Thymus (tissue), 11 donors: ENCODE measurements at regions not wholly inside any gene's neighbourhood (a gene's known extent, or its start where the extent isn't known, plus 50 kb on each side); places are given as distances from the start of the nearest gene placed in this dataset.
A peak's percentile ranks its signal among the peaks of the same experiment; 100 is the strongest.

Experiments used
- DNase-seq, 9 donors: peaks; one replicate each; pipeline ENCODE4 v3.0.0-alpha.2; 2013; ENCODE audit warnings: low spot score in 9 of 9, low read depth in 6 of 9, missing footprints in 1 of 9
- H3K27ac ChIP-seq, 2 donors: one replicate each; pipeline ENCODE4 v1.5.1; 2013; ENCODE audit warnings: control low read depth in 1 of 2, low read depth in 1 of 2, low read length in 1 of 2, mild to moderate bottlenecking in 1 of 2, moderate library complexity in 1 of 2
- H3K27me3 ChIP-seq, 2 donors: one replicate each; pipeline ENCODE4 v1.5.1; 2013; ENCODE audit warnings: low read length in 1 of 2; ENCODE audit not compliant: control insufficient read depth in 2 of 2, insufficient read depth in 1 of 2
- H3K36me3 ChIP-seq, 2 donors: one replicate each; pipeline ENCODE4 v1.5.1; 2013; ENCODE audit warnings: low read length in 1 of 2, mild to moderate bottlenecking in 1 of 2, moderate library complexity in 1 of 2; ENCODE audit not compliant: control insufficient read depth in 2 of 2, insufficient read depth in 2 of 2
- H3K4me1 ChIP-seq, 2 donors: one replicate each; pipeline ENCODE4 v1.5.1; 2013; ENCODE audit warnings: low read length in 2 of 2; ENCODE audit not compliant: control insufficient read depth in 2 of 2, insufficient read depth in 2 of 2
- H3K4me3 ChIP-seq, 2 donors: one replicate each; pipeline ENCODE4 v1.5.1; 2013; ENCODE audit warnings: low read length in 2 of 2, control low read depth in 1 of 2, mild to moderate bottlenecking in 1 of 2
- H3K9me3 ChIP-seq, 2 donors: one replicate each; pipeline ENCODE4 v1.5.1; 2013; ENCODE audit warnings: low read length in 1 of 2, mild to moderate bottlenecking in 1 of 2; ENCODE audit not compliant: control insufficient read depth in 2 of 2, insufficient read depth in 1 of 2
- WGBS: extraction: QIAGEN DNeasy Blood & Tissue Kit; methylation state at CpG from one replicate; pipeline ENCODE4 v1.1.7; 2013; 5-methylcytosine and 5-hydroxymethylcytosine counted together
- donor health status: healthy.

DNA sequence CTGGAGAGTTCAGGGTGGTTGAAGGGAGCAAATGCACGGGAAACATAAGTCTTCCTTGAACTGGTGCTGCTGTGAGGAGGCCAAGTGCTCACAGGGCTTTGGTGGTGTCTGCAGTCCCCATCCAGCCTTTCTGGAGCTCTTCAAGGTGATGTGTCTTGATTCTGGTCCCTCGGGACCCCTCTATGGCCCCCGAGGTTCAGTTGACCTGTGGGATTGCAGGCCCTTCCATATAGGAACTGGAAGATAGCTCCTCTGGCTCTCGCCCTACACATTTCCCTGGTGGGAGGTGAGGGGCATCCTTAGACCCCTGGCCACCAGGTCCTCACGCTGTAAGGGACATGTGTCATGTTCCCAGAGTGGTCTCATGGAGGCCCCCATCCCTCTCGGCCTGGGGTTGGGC, 191.8 kb downstream of the GADD45G start:
- DNase-seq: no peak
- Histone ChIP-seq H3K4me1 (no peaks in the 10 kb centered on the region), H3K9me3 (no peaks in the 10 kb centered on the region), H3K27me3 (peaks cover 0 to 2% of the 10 kb centered on the region in 2 donors), H3K27ac (no peak overlapping the region), H3K36me3 (no peaks in the 10 kb centered on the region), H3K4me3 (no peak overlapping the region)
- WGBS: 89% methylated on average over 6 of the region's 6 CpGs

GRCh38 chr9:89797255-89797654, 192.4 kb downstream of the GADD45G start:
- DNase-seq: no peak
- Histone ChIP-seq H3K27me3 (peaks cover 0 to 2% of the 10 kb centered on the region in 2 donors), H3K4me1 (no peaks in the 10 kb centered on the region), H3K4me3 (no peak overlapping the region), H3K36me3 (no peaks in the 10 kb centered on the region), H3K27ac (no peak overlapping the region), H3K9me3 (no peaks in the 10 kb centered on the region)
- 97% methylated on average over 11 of the region's 11 CpGs for WGBS

- Histone ChIP-seq H3K36me3 (no peaks in the 10 kb centered on the region), H3K9me3 (no peaks in the 10 kb centered on the region), H3K27ac (no peak overlapping the region), H3K27me3 (peaks cover 0 to 2% of the 10 kb centered on the region in 2 donors), H3K4me3 (no peak overlapping the region), H3K4me1 (peaks cover 0 to under 1% of the 10 kb centered on the region in 2 donors)
- 86% methylated on average over 8 of the region's 8 CpGs for WGBS
- DNase-seq: no peak
Observed at GRCh38 chr9:89797937-89798455, 193.2 kb downstream of the GADD45G start.

DNA sequence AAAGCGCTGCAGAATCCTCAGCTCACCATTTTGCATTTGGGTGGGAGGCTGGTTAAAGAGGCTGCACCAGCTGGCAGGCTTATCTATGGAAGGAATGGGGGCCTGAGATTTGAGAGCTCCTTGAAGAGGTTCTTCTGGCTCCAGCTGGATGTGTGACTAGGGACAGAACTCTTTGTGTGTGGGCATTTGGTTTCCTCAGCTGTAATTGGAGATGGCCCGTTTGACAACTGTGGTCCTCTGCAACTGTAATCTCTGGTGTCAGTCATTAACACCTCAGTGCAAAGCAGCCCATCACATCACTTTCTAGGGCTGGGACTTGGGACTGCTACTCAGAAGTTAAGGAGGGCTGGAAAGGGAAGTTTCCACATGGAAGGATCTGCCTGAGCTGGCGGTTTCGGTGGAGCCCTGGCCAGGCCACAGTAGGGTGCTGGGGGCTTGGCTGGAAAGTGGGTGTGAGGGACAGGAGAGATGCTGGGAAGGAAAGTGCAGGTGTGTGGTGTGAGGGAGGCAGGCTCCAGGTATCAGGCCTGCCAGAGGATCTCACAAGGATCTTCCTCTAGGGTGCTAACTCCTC, 193.8 kb downstream of the GADD45G start:
- H3K27ac ChIP-seq: no peak overlapping the region
- no peak overlapping the region for H3K4me3 ChIP-seq
- H3K9me3 ChIP-seq: no peaks in the 10 kb centered on the region
- H3K27me3 ChIP-seq: peaks cover 0 to 2% of the 10 kb centered on the region in 2 donors
- peaks cover 0 to 7% of the 10 kb centered on the region in 2 donors for H3K4me1 ChIP-seq
- 97% methylated on average over 4 of the region's 4 CpGs for WGBS
- no peaks in the 10 kb centered on the region for H3K36me3 ChIP-seq
- DNase-seq: no peak

- no peak for DNase-seq
Observed at GRCh38 chr9:89799221-89799620, 194.4 kb downstream of the GADD45G start.

DNA sequence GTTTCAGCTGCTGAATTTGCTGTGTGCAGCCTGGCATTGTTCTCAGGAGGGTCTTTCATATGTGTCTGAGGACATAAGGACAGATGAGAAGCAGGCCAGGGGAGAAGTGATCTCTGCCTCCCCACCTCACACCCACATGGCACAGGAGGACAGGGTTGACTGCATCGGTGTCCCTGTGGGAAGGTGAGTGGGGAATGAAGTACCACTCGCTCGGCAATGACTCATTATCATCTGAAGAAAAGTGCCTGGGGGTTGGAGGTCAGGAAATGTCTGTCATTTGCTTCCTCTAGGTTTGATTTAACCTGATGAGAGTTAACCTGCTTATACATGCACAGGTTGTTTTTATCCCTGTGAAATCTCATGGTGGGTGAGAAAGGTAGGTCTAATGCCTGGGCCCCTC, 195.0 kb downstream of the GADD45G start:
- Histone ChIP-seq H3K4me3 (no peak overlapping the region), H3K4me1 (peaks cover 0 to 8% of the 10 kb centered on the region in 2 donors), H3K36me3 (no peaks in the 10 kb centered on the region), H3K27ac (no peak overlapping the region), H3K27me3 (peaks cover 0 to 2% of the 10 kb centered on the region in 2 donors), H3K9me3 (no peaks in the 10 kb centered on the region)
- WGBS: 70% methylated on average over 3 of the region's 3 CpGs
- DNase-seq: no peak

More at GRCh38 chr9:89799221-89799620, 194.4 kb downstream of the GADD45G start:
- 97% methylated on average over 7 of the region's 7 CpGs for WGBS
- peaks cover 0 to 8% of the 10 kb centered on the region in 2 donors for H3K4me1 ChIP-seq
- no peak overlapping the region for H3K27ac ChIP-seq
- H3K9me3 ChIP-seq: no peaks in the 10 kb centered on the region
- H3K4me3 ChIP-seq: no peak overlapping the region
- H3K27me3 ChIP-seq: peaks cover 0 to 2% of the 10 kb centered on the region in 2 donors
- H3K36me3 ChIP-seq: no peaks in the 10 kb centered on the region

GRCh38 chr9:89801341-89801740, 196.5 kb downstream of the GADD45G start:
- H3K9me3 ChIP-seq: no peaks in the 10 kb centered on the region
- peaks cover 0 to 2% of the 10 kb centered on the region in 2 donors for H3K27me3 ChIP-seq
- 91% methylated on average over 4 of the region's 4 CpGs for WGBS
- H3K4me1 ChIP-seq: peaks cover 0 to 8% of the 10 kb centered on the region in 2 donors
- no peak for DNase-seq
- H3K27ac ChIP-seq: no peak overlapping the region
- H3K36me3 ChIP-seq: no peaks in the 10 kb centered on the region
- no peak overlapping the region for H3K4me3 ChIP-seq

DNA sequence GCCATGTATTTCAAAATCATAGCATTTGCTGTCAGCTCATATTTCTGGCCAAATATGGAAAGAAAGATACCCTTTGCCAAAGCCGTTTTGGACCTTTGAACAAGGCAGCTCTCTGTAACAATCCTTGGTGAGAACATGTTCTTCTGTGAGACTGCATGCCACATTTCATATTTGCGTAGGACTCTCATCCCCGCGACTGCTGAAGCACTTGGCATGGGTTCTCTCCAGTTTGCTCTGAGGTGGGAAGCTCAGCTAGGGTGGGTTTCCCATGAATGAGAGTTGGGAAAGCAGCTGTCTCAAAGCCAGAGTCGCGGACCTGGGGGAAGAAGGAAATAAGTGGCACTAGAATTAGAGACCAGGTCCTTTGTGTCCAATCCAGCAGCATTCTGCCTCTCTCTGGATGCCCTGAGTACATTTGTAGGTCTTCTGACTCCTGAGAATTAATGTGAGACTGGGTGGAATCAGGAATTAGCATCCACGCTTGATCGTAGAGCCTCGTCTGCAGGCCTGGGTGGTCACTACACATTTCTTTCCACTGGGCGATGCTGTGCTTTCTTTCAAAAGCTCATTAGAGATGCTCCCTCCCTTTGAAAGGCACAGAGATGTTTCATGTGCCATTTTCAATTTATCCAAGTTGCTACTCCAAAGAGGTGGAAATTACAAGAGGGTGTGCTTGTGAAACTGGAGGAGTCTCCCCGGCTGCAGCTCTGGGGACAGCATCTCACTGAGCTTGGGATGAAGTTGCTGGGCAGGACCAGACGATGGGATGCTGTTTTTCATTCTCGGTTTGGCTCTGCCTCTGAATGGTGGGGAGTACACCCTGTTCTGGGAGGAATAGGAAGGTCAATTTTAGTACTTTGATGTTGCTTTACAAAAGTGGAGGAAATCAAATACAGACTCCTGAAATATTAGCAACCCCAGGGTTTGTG, 197.2 kb downstream of the GADD45G start:
- 88% methylated on average over 13 of the region's 13 CpGs for WGBS
- H3K4me1 ChIP-seq: peaks cover 0 to 8% of the 10 kb centered on the region in 2 donors
- no peaks in the 10 kb centered on the region for H3K9me3 ChIP-seq
- no peak overlapping the region for H3K4me3 ChIP-seq
- H3K36me3 ChIP-seq: no peaks in the 10 kb centered on the region
- H3K27me3 ChIP-seq: peaks cover 0 to 2% of the 10 kb centered on the region in 2 donors
- no peak overlapping the region for H3K27ac ChIP-seq
- no peak for DNase-seq

DNA sequence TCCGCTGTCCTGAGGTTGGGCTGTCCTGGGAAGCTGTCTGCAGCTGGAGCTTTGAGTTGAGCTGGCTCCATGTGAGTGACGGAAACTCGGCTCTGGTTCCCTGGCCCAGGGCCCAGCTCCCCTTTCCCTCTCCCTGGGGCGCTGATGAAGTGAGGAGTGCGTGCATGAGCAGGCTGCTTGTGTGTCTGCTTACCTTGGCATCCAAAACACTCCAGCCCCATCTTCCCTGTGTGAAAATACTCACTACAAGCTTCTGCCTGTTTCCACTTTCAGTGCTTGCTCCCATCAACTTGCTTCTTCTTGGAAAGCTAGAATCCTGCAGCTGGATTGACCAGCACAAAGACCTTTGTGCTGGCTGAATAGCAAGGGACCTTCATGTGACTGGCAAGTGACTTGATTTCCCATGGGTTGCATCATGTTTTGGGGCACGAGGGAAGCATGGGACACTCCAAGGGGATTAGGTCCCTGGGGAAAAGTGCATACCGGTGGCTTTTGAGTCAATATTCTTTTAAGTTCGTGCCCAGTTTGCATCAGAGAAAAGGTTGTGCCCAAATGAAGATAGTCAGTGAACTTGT, 198.1 kb downstream of the GADD45G start:
- H3K27ac ChIP-seq: no peak overlapping the region
- H3K27me3 ChIP-seq: peaks cover 0 to 2% of the 10 kb centered on the region in 2 donors
- H3K4me3 ChIP-seq: no peak overlapping the region
- H3K4me1 ChIP-seq: peaks cover 0 to 8% of the 10 kb centered on the region in 2 donors
- DNase-seq: peak in 1 of 9 donors; percentile 25
- H3K36me3 ChIP-seq: no peaks in the 10 kb centered on the region
- 95% methylated on average over 8 of the region's 8 CpGs for WGBS
- H3K9me3 ChIP-seq: no peaks in the 10 kb centered on the region
